Kidney glomerular epithelial cell (primary cell): ENCODE measurements at regions not wholly inside any gene's neighbourhood (a gene's known extent, or its start where the extent isn't known, plus 50 kb on each side); places are given as distances from the start of the nearest gene placed in this dataset.

Experiments used
- DNase-seq: peaks from one replicate; lab custom pipeline; 2025; lab: John Stamatoyannopoulos, UW

GRCh38 chr11:15909937-15910598 lies 446.3 kb downstream of the SOX6 start:
- no peak for DNase-seq

GRCh38 chr11:15910761-15911160 lies 445.6 kb downstream of the SOX6 start:
- no peak for DNase-seq

- no peak for DNase-seq
These were observed 444.8 kb downstream of the SOX6 start for GRCh38 chr11:15911377-15912044.

GRCh38 chr11:15912291-15912690 lies 444.1 kb downstream of the SOX6 start:
- DNase-seq, result no peak

GRCh38 chr11:15912825-15913224 lies 443.5 kb downstream of the SOX6 start:
- no peak for DNase-seq

GRCh38 chr11:15913261-15913660 lies 443.1 kb downstream of the SOX6 start:
- DNase-seq, result no peak
